OCI-LY7 (cell line): ENCODE measurements at regions not wholly inside any gene's neighbourhood (a gene's known extent, or its start where the extent isn't known, plus 50 kb on each side); places are given as distances from the start of the nearest gene placed in this dataset.

Experiments
- BruUV-seq: library from RNA; stranded (reverse); fragments of 400-500 nt; replicated peaks from 2 replicates; lab custom pipeline; 2021; lab: Mats Ljungman, UMichigan
- CTCF ChIA-PET: fragments of 300-600 bp; sonication (Branson Sonifier 250); formaldehyde crosslinking; loops from one replicate; lab custom pipeline; 2022; ENCODE audit warnings: antibody characterized with exemption; ENCODE audit not compliant: unreplicated experiment; lab: Charles Lee
- POLR2A ChIA-PET: fragments of 300-600 bp; sonication (Branson Sonifier 250); formaldehyde crosslinking; loops from one replicate; lab custom pipeline; 2022; ENCODE audit warnings: antibody characterized with exemption; lab: Charles Lee
- DNase-seq: peaks from one replicate; pipeline ENCODE4 v3.0.0-alpha.2; 2015; ENCODE audit warnings: low spot score
- H2AFZ ChIP-seq: fragments of 200-600 bp; sonication (generic), shearing (Covaris generic); 2 replicates; pipeline ENCODE4 v1.6.1; 2014; ENCODE audit warnings: mild to moderate bottlenecking, antibody characterized with exemption, low read length, moderate library complexity
- H3K27ac ChIP-seq: fragments of 200-600 bp; sonication (generic); 2 replicates; pipeline ENCODE4 v1.5.1; 2014; ENCODE audit warnings: mixed run types, low read depth, mild to moderate bottlenecking, moderate library complexity, low read length, inconsistent platforms; ENCODE audit not compliant: poor library complexity, severe bottlenecking
- H3K36me3 ChIP-seq: fragments of 200-600 bp; sonication (generic); 2 replicates; pipeline ENCODE4 v1.6.1; 2014; ENCODE audit warnings: mild to moderate bottlenecking, antibody characterized with exemption, low read length, moderate library complexity, mixed read lengths; ENCODE audit not compliant: insufficient read depth
- H3K4me1 ChIP-seq: fragments of 200-600 bp; sonication (generic); 2 replicates; pipeline ENCODE4 v1.5.1; 2014; ENCODE audit warnings: mild to moderate bottlenecking, low read length; ENCODE audit not compliant: insufficient read depth, poor library complexity, severe bottlenecking
- H3K4me2 ChIP-seq: fragments of 200-600 bp; sonication (generic); 2 replicates; pipeline ENCODE4 v1.6.1; 2014; ENCODE audit warnings: mild to moderate bottlenecking, low read length
- H3K4me3 ChIP-seq: fragments of 200-600 bp; sonication (generic); 2 replicates; pipeline ENCODE4 v1.5.1; 2014; ENCODE audit warnings: mild to moderate bottlenecking, low read depth, low read length; ENCODE audit not compliant: poor library complexity, severe bottlenecking
- H3K79me2 ChIP-seq: fragments of 200-600 bp; sonication (generic); 2 replicates; pipeline ENCODE4 v1.6.1; 2016; ENCODE audit warnings: low read depth, mild to moderate bottlenecking, low read length, moderate library complexity, mixed read lengths; ENCODE audit not compliant: insufficient read depth
- H3K9me2 ChIP-seq: fragments of 200-600 bp; sonication (generic); 2 replicates; pipeline ENCODE4 v1.6.1; 2016; ENCODE audit warnings: mild to moderate bottlenecking, low read length, mixed read lengths; ENCODE audit not compliant: insufficient read depth
- H3K9me3 ChIP-seq: fragments of 200-600 bp; sonication (generic); 2 replicates; pipeline ENCODE4 v1.6.1; 2014; ENCODE audit warnings: mild to moderate bottlenecking, mixed run types, low read length, mixed read lengths
- H4K20me1 ChIP-seq: fragments of 200-600 bp; sonication (generic); 2 replicates; pipeline ENCODE4 v1.6.1; 2014; ENCODE audit warnings: mild to moderate bottlenecking, antibody characterized with exemption, low read length, moderate library complexity, mixed read lengths; ENCODE audit not compliant: insufficient read depth
- EZH2phosphoT487 ChIP-seq: fragments of 200-600 bp; sonication (generic); IDR thresholded peaks from 2 replicates; pipeline ENCODE4 v1.6.1; 2018; ENCODE audit warnings: low read depth, borderline replicate concordance, mild to moderate bottlenecking, mixed run types, antibody characterized with exemption, low read length, moderate library complexity, mixed read lengths
- intact Hi-C: fragments of 100-400 bp; cut with micrococcal nuclease; formaldehyde crosslinking; loops from one replicate; pipeline ENCODE4 v1.10.0; 2022; ENCODE audit not compliant: unreplicated experiment
- TF ChIP-seq, protein P1 (sequence below): fragments of 200-600 bp; sonication (generic); conservative IDR thresholded peaks from 2 replicates; pipeline ENCODE4 v1.5.1; 2014; ENCODE audit warnings: mild to moderate bottlenecking, antibody characterized with exemption, low read length, moderate library complexity, mixed read lengths

DNA sequence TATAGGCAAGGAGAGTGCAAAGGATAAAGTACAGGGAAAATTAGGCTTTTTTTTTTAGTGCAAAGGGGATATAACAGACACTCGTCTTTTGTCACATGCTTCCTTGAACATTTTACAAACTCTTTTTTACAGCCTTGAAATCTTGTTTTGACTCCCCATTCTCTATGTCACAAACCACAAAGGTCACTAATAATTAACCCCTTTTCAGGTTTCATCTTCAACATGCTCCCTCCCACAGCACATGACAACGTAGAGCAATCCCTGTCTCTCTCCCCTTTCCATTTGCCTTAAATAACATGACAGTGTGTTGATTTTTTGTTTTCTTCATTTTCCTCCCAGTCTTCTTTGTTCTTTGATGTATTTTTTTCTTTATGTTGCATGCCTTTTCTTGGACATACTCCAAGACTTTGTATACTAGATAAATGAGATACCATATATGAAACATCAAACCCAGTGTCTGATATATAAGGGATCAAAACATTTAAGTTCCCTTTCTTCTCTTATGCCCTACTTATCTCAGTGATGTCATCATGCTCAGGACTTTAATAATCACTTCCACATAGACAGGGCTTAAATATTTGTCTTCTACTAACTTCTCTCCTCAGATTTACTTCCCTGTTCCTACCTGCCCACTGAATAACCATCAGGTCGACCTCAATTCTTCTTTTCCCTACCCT lies 378.7 kb upstream of the HSF2 start:
- intact Hi-C loops, result no loop called here
- no peaks in the 10 kb centered on the region for H3K9me2 ChIP-seq
- no peak overlapping the region for H3K4me2 ChIP-seq
- H3K4me1 ChIP-seq, result no peaks in the 10 kb centered on the region
- H3K4me3 ChIP-seq, result no peak overlapping the region
- H3K36me3 ChIP-seq, result no peaks in the 10 kb centered on the region
- H3K27ac ChIP-seq, result no peak overlapping the region
- TF ChIP-seq, protein P1, sequence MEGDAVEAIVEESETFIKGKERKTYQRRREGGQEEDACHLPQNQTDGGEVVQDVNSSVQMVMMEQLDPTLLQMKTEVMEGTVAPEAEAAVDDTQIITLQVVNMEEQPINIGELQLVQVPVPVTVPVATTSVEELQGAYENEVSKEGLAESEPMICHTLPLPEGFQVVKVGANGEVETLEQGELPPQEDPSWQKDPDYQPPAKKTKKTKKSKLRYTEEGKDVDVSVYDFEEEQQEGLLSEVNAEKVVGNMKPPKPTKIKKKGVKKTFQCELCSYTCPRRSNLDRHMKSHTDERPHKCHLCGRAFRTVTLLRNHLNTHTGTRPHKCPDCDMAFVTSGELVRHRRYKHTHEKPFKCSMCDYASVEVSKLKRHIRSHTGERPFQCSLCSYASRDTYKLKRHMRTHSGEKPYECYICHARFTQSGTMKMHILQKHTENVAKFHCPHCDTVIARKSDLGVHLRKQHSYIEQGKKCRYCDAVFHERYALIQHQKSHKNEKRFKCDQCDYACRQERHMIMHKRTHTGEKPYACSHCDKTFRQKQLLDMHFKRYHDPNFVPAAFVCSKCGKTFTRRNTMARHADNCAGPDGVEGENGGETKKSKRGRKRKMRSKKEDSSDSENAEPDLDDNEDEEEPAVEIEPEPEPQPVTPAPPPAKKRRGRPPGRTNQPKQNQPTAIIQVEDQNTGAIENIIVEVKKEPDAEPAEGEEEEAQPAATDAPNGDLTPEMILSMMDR, result no peak
- no peak for TF ChIP-seq EZH2phosphoT487
- H4K20me1 ChIP-seq, result no peaks in the 10 kb centered on the region
- CTCF ChIA-PET, result no interaction called here
- H3K79me2 ChIP-seq, result no peaks in the 10 kb centered on the region
- no TSS peak for BruUV-seq
- POLR2A ChIA-PET, result interaction anchor here (0.6 kb wide), 2 partner anchors 71 to 603 kb away, joined by 3 read pairs; no protein-coding TSS in a partner anchor
- DNase-seq, result no peak
- no peaks in the 10 kb centered on the region for H3K9me3 ChIP-seq
- no peak overlapping the region for H2AFZ ChIP-seq

DNA sequence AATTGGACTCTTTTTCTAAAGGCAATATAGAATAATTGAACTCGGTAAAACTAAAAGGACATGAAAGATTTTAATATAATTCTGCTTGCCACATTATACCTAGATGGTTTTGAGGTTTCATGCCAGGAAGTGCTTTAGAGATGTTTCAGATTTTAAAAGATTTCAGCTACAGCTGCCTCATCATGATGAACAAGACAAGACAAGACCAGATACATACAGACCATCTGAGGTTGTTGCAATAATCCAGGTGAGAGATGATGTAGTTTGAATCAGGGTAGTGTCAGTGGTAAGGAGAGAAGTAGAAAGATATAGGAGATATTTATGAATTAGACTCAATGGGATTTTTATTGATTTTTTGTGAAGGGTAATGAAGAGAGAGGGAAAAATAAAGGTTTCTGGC lies 374.3 kb upstream of the HSF2 start:
- Histone ChIP-seq H3K79me2 (no peaks in the 10 kb centered on the region), H4K20me1 (no peaks in the 10 kb centered on the region), H3K36me3 (no peaks in the 10 kb centered on the region), H3K4me1 (no peaks in the 10 kb centered on the region), H2AFZ (no peak overlapping the region), H3K4me3 (no peak overlapping the region), H3K4me2 (no peak overlapping the region), H3K9me3 (no peaks in the 10 kb centered on the region), H3K9me2 (no peaks in the 10 kb centered on the region), H3K27ac (no peak overlapping the region)
- CTCF ChIA-PET, result no interaction called here
- TF ChIP-seq, protein P1, result no peak
- no TSS peak for BruUV-seq
- intact Hi-C loops, result no loop called here
- no peak for DNase-seq
- POLR2A ChIA-PET, result interaction anchor here (0.7 kb wide), 1 partner anchor 9 kb away, joined by 3 read pairs; no protein-coding TSS in a partner anchor

DNA sequence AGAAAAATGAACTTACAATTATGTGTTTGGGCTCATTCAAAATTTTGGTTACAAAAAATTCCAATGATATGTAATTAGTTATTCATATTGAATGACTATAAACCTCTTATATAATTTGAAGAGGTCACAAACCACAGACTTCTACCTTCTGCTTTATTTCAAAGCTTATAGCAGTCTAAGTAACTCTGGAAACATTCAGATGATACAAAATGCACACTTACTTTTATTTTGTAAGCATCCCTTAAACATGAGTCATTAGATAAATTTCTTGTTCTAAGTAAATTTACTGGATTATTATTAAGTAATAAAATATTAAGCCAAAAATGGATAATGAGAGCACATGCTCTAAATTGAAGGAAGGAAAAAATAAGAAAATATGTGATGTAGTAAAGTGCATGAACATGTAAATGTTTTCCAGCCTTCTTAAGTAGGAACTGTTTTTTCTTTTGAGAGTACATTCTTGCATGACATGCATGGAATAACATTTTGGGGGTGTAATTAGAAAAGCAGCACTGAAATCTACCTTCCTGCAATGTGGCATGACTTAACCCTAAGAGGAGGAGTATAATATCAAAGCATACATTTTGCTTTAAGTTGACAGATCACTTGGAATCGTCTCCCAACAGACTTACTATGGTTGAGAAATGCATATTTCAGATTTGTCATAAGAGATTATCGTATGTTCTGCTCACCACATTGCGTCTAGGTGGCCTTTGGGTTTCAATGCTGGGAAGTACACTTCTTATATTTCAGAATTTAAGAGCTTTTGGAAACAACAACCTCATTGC lies 372.7 kb upstream of the HSF2 start:
- Histone ChIP-seq H3K4me1 (no peaks in the 10 kb centered on the region), H3K9me2 (no peaks in the 10 kb centered on the region), H2AFZ (no peak overlapping the region), H3K36me3 (no peaks in the 10 kb centered on the region), H4K20me1 (no peaks in the 10 kb centered on the region), H3K27ac (no peak overlapping the region), H3K4me2 (no peak overlapping the region), H3K9me3 (no peaks in the 10 kb centered on the region), H3K4me3 (no peak overlapping the region), H3K79me2 (no peaks in the 10 kb centered on the region)
- no TSS peak for BruUV-seq
- TF ChIP-seq, protein P1, result no peak
- TF ChIP-seq EZH2phosphoT487, result no peak
- no peak for DNase-seq
- intact Hi-C loops, result no loop called here
- ChIA-PET POLR2A (no interaction called here), CTCF (no interaction called here)
